Ovary (tissue), 7 donors: ENCODE measurements at regions not wholly inside any gene's neighbourhood (a gene's known extent, or its start where the extent isn't known, plus 50 kb on each side); places are given as distances from the start of the nearest gene placed in this dataset.

ENCODE experiments used
- DNase-seq, 5 donors: peaks; one replicate each; pipeline ENCODE4 v3.0.0-alpha.2; 2019 to 2020
- H3K27ac ChIP-seq, 2 donors: fragments of 200-600 bp; one replicate each; pipeline versions ENCODE4 v1.5.1 to v1.8.0; 2019 to 2022
- H3K27me3 ChIP-seq: fragments of 200-600 bp; one replicate; pipeline ENCODE4 v1.8.0; 2022
- H3K36me3 ChIP-seq: fragments of 200-600 bp; sonication (generic); one replicate; pipeline ENCODE4 v1.5.1; 2019
- H3K4me1 ChIP-seq: one replicate; pipeline ENCODE4 v1.8.1; 2013; ENCODE audit warnings: mild to moderate bottlenecking, moderate library complexity; ENCODE audit not compliant: insufficient read depth
- H3K4me3 ChIP-seq: fragments of 200-600 bp; sonication (generic); one replicate; pipeline ENCODE4 v1.5.1; 2017
- H3K9me3 ChIP-seq, 2 donors: fragments of 200-600 bp in 1 of 2; sonication (generic) in 1 of 2; one replicate each; pipeline versions ENCODE4 v1.5.1 to v1.8.1; 2013 to 2019; ENCODE audit warnings: mild to moderate bottlenecking in 1 of 2, moderate library complexity in 1 of 2
- EP300 ChIP-seq: sonication (generic); formaldehyde crosslinking; IDR thresholded peaks from one replicate; pipeline ENCODE4 v1.6.1; 2017; ENCODE audit warnings: antibody characterized with exemption
- POLR2A ChIP-seq: fragments of 450-650 bp; IDR thresholded peaks from one replicate; pipeline ENCODE4 v1.6.1; 2017; ENCODE audit warnings: antibody characterized with exemption, mild to moderate bottlenecking, moderate library complexity
- WGBS, 3 donors: extraction: QIAGEN DNeasy Blood & Tissue Kit in 1 of 3; methylation state at CpG; one replicate each; pipeline versions ENCODE4 v1.1.5 to v1.1.7; 2013 to 2017; 5-methylcytosine and 5-hydroxymethylcytosine counted together
- intact Hi-C, 4 donors: fragments of 100-400 bp; cut with DNase I; formaldehyde crosslinking; loops; one replicate each; pipeline versions ENCODE4 v1.11.0 to v1.15.1; 2022 to 2023
- TF ChIP-seq, protein P1 (sequence below), 3 donors: fragments of 450-650 bp in 2 of 3; fragments of 200-600 bp in 1 of 3; IDR thresholded peaks; one replicate each; pipeline versions ENCODE4 v1.5.1 to v1.8.0; 2016 to 2022; ENCODE audit warnings: antibody characterized with exemption in 3 of 3, mild to moderate bottlenecking in 1 of 3
- donor health status: DM: no; HTN: no; CAD: no; lungs with moderate emphysema.
- donor health status: DM: no; HTN: no; CAD: no.
- donor health status: Bipolar disorder and iron deficiency.
- donor health status: DM: no; HTN: no; CAD: no.
- donor health status: DM: yes; HTN: yes; CAD: no.

DNA sequence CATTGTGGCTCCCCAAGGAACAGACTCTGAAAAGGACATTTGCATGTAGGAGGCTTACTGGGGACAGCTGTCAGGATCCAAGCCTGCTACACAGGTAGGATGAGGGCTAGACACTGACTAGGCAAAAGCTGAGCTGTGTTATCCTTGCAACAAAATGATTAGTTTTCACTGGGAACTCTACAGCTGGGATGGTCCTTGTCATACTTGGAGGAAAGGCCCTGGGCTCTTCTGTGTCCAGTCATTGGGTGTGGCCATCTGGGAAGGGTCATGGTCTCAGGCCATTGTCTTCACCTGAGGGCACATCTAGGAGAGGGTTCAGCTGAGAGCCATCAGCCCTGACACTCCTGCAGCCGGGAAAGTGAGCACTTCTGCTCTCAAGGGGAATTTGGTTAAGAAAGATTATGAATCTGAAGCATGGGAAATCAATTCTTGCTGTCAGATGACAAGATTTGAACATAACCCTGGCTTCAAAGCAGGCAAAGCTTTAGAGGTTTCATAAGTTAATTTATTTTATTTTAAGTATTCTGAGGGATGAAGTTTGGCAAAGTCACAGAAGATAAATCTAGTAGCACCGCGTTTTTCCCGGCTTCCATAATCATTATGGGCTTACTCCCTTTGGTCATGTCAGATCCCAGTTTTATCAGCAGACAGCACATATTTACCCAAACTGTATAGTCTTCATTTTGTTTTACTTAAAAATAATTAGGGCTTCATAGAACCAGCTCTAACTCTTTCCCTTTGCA is 78.4 kb upstream of the SLC22A23 start:
- Histone ChIP-seq H3K36me3 (no peaks in the 10 kb centered on the region), H3K4me3 (no peak overlapping the region), H3K27ac (no peak overlapping the region), H3K27me3 (no peaks in the 10 kb centered on the region), H3K4me1 (no peaks in the 10 kb centered on the region), H3K9me3 (no peaks in the 10 kb centered on the region)
- WGBS, 3 donors, result 22 to 32% (median 23%) methylated on average over 4 of the region's 4 CpGs
- no peak for DNase-seq
- TF ChIP-seq, protein P1, sequence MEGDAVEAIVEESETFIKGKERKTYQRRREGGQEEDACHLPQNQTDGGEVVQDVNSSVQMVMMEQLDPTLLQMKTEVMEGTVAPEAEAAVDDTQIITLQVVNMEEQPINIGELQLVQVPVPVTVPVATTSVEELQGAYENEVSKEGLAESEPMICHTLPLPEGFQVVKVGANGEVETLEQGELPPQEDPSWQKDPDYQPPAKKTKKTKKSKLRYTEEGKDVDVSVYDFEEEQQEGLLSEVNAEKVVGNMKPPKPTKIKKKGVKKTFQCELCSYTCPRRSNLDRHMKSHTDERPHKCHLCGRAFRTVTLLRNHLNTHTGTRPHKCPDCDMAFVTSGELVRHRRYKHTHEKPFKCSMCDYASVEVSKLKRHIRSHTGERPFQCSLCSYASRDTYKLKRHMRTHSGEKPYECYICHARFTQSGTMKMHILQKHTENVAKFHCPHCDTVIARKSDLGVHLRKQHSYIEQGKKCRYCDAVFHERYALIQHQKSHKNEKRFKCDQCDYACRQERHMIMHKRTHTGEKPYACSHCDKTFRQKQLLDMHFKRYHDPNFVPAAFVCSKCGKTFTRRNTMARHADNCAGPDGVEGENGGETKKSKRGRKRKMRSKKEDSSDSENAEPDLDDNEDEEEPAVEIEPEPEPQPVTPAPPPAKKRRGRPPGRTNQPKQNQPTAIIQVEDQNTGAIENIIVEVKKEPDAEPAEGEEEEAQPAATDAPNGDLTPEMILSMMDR (IDR thresholded peaks at IDR 0.05), result no peak
- TF ChIP-seq EP300, result no peak
- no peak for TF ChIP-seq POLR2A
- intact Hi-C loops, result no loop called here

DNA sequence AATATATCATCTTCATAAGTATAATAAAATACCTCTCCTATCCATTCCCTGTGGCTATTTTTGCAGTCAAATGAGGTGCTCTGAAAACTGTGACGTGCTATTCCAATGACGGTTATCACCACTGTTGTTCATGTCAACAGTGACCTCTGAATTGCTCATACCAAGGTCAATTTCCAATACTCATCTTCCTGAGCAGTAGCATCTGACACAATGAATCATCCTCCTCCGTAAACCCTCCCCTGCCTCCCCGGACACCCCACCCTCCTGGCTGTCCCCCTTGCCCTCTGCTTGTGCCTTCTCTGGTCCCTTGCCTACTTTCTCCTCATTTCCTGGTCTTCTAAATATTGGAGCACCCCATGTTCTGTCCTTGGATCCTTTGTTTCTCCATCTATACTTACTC is 77.7 kb upstream of the SLC22A23 start:
- Histone ChIP-seq H3K27ac (no peak overlapping the region), H3K9me3 (no peaks in the 10 kb centered on the region), H3K36me3 (no peaks in the 10 kb centered on the region), H3K4me1 (no peaks in the 10 kb centered on the region), H3K27me3 (no peaks in the 10 kb centered on the region), H3K4me3 (no peak overlapping the region)
- 57 to 80% (median 63%) methylated on average over 4 of the region's 4 CpGs for WGBS, 3 donors
- intact Hi-C loops, result no loop called here
- TF ChIP-seq, protein P1 (IDR thresholded peaks at IDR 0.05), result no peak
- TF ChIP-seq POLR2A, result no peak
- no peak for TF ChIP-seq EP300
- no peak for DNase-seq

DNA sequence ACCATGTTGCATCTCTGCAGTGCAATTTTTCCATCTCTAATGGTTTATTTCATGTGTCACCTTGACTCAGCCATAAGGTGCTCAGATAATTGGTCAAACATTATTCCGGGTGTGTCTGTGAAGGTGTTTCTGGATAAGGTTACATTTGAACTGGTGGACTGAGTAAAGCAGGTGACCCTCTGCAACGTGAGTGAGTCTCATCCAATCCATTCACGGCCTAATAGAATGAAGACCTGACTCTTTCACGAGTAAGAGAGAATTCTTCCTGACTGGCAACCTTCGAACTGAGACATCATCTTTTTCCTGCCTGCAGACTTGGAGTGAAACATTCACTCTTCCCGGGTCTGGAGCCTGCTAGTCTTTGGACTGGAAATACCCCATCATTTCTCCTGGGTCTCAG is 77.1 kb upstream of the SLC22A23 start:
- Histone ChIP-seq H3K4me1 (no peaks in the 10 kb centered on the region), H3K4me3 (no peak overlapping the region), H3K27ac (no peak overlapping the region), H3K36me3 (no peaks in the 10 kb centered on the region), H3K9me3 (no peaks in the 10 kb centered on the region), H3K27me3 (no peaks in the 10 kb centered on the region)
- no peak for DNase-seq
- WGBS, 3 donors, result 88 to 92% (median 90%) methylated on average over 6 of the region's 6 CpGs
- TF ChIP-seq, protein P1 (IDR thresholded peaks at IDR 0.05), result no peak
- TF ChIP-seq POLR2A (no peak), EP300 (no peak)
- intact Hi-C loops, result no loop called here

DNA sequence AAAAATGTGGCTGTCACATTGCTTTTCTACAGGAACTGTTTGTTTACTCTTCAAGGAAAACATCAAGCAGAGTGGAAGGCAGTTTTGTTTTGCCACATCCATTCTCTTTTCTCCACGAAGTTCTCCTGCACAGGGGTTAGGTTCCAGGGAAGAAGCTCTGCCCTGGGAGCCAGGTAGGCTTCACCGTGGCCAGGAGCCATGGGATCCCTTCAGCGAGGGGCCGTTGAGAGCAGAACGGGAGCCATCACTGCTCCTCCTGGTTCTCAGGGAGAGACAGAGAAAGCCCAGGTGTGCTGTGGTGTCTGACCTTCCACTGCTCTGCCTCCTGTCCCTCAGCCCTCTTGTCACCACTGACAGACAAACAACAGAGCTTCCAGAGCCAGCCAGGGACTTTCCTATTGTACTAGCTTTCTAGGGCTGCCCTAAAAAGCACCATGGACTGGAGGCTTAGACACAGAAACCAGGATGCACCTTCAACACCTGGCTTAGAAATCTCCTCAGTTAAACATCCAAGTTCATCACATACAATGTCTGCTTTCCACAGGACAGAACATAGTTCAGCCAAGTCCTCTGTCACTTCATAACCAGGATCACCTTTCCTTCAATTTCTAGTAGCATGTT is 75.6 kb upstream of the SLC22A23 start:
- Histone ChIP-seq H3K27ac (no peak overlapping the region), H3K4me1 (no peaks in the 10 kb centered on the region), H3K4me3 (no peak overlapping the region), H3K9me3 (no peaks in the 10 kb centered on the region), H3K27me3 (no peaks in the 10 kb centered on the region), H3K36me3 (no peaks in the 10 kb centered on the region)
- 77 to 82% (median 79%) methylated on average over 5 of the region's 5 CpGs for whole genome bisulfite sequencing, 3 donors
- DNase-seq, result no peak
- intact Hi-C loops, result no loop called here
- TF ChIP-seq, protein P1 (IDR thresholded peaks at IDR 0.05), result no peak
- TF ChIP-seq EP300 (no peak), POLR2A (no peak)
